Heart left ventricle (tissue), 13 donors: ENCODE measurements at regions not wholly inside any gene's neighbourhood (a gene's known extent, or its start where the extent isn't known, plus 50 kb on each side); places are given as distances from the start of the nearest gene placed in this dataset.

Source experiments
- POLR2A ChIP-seq, 2 donors: fragments of 450-650 bp; IDR thresholded peaks; one replicate each; pipeline ENCODE4 v1.6.1; 2017; ENCODE audit warnings: antibody characterized with exemption in 2 of 2, mild to moderate bottlenecking in 2 of 2, moderate library complexity in 2 of 2
- TF ChIP-seq, protein P1 (sequence below), 12 donors: fragments of 200-600 bp; sonication (generic) in 4 of 12; IDR thresholded peaks; one replicate each; pipeline versions ENCODE4 v1.5.0 to v1.8.0; 2018 to 2022; ENCODE audit warnings: antibody characterized with exemption in 12 of 12, mild to moderate bottlenecking in 5 of 12
- donor health status: ischemic (EF 13 %, LVEDD 7.1; RV severe dilation, severe dysfunction).
- donor health status: DM: no; HTN: yes; CAD: no.
- donor health status: DM: no; HTN: no; CAD: no.
- donor health status: ischemic (EF 25% LVEDD 6.9; RV normal size, moderate dysfunction).
- donor health status: ischemic (EF 25% LVEDD 5.7; RV mildly dilated, moderate dysfunction).
- donor health status: ischemic (EF 35%, LVEDD 5.7; RV mildly dilated, moderate dysfunction).
- donor health status: nonischemic (EF 11% LVEDD 7.7; RV severe dilation, severe dysfunction).
- donor health status: DM: yes; HTN: yes; CAD: no.
- donor health status: PGD.
- donor health status: ischemic (EF 29% LVEDD 5.4; RV normal size, mild dysfunction).
- donor health status: nonischemic (EF 23%, LVEDD 6.1; RV moderate dilation, normal function).

GRCh38 chr2:217414429-217414828 is 554.6 kb upstream of the TNP1 start:
- TF ChIP-seq, protein P1, sequence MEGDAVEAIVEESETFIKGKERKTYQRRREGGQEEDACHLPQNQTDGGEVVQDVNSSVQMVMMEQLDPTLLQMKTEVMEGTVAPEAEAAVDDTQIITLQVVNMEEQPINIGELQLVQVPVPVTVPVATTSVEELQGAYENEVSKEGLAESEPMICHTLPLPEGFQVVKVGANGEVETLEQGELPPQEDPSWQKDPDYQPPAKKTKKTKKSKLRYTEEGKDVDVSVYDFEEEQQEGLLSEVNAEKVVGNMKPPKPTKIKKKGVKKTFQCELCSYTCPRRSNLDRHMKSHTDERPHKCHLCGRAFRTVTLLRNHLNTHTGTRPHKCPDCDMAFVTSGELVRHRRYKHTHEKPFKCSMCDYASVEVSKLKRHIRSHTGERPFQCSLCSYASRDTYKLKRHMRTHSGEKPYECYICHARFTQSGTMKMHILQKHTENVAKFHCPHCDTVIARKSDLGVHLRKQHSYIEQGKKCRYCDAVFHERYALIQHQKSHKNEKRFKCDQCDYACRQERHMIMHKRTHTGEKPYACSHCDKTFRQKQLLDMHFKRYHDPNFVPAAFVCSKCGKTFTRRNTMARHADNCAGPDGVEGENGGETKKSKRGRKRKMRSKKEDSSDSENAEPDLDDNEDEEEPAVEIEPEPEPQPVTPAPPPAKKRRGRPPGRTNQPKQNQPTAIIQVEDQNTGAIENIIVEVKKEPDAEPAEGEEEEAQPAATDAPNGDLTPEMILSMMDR (IDR thresholded peaks at IDR 0.05) = no peak
- no peak for TF ChIP-seq POLR2A (IDR thresholded peaks at IDR 0.05)
